Neutrophil (primary cell): ENCODE measurements at regions not wholly inside any gene's neighbourhood (a gene's known extent, or its start where the extent isn't known, plus 50 kb on each side); places are given as distances from the start of the nearest gene placed in this dataset.

ENCODE experiments used
- H3K27ac ChIP-seq: fragments of 200-600 bp; sonication (generic); 2 replicates; pipeline ENCODE4 v1.5.1; 2016; ENCODE audit warnings: mild to moderate bottlenecking, moderate library complexity
- H3K27me3 ChIP-seq: fragments of 200-600 bp; sonication (generic); 2 replicates; pipeline ENCODE4 v1.6.0; 2016; ENCODE audit warnings: mild to moderate bottlenecking
- H3K36me3 ChIP-seq: fragments of 200-600 bp; sonication (generic); 2 replicates; pipeline ENCODE4 v1.5.1; 2017
- H3K4me1 ChIP-seq, 2 experiments: fragments of 200-600 bp in 1 of 2; sonication (generic) in 1 of 2; 1 replicate in 1 of 2; 2 replicates in 1 of 2; pipeline versions ENCODE4 v1.5.1 to v1.6.1; 2013 to 2016; ENCODE audit warnings: low read depth in 1 of 2, low read length in 1 of 2, mild to moderate bottlenecking in 1 of 2, moderate library complexity in 1 of 2; ENCODE audit not compliant: control insufficient read depth in 1 of 2, insufficient read depth in 1 of 2
- H3K4me3 ChIP-seq, 2 experiments: fragments of 200-600 bp in 1 of 2; sonication (generic) in 1 of 2; 1 replicate in 1 of 2; 2 replicates in 1 of 2; pipeline ENCODE4 v1.5.1; 2013 to 2016; ENCODE audit warnings: low read depth in 1 of 2, low read length in 1 of 2, mild to moderate bottlenecking in 1 of 2, moderate library complexity in 1 of 2
- H3K9me3 ChIP-seq: fragments of 200-600 bp; sonication (generic); 2 replicates; pipeline ENCODE4 v1.5.1; 2016
- CTCF ChIP-seq: fragments of 200-600 bp; sonication (generic); IDR thresholded peaks from 2 replicates; pipeline ENCODE4 v1.5.1; 2016; ENCODE audit warnings: antibody characterized with exemption

DNA sequence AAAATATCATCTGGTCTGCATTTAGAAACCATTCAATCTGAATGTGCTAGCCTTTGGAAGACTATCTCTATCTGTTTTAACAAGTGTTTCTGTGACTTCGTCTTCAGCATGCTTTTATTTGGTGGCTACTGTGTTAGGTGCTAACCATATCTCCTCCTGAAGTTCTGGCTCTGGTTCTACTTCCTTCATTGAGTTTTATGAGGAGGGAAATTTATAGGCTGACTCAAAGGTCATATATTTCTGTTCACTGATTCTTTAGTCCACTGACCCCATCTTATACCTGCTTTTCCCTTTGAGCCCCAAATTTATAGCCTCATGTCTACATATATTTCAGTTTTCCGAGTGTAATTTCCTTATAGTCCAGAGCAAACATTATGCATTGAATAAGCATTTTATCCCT, 295.0 kb upstream of the RASGRP1 start:
- no peaks in the 10 kb centered on the region for H3K36me3 ChIP-seq
- peaks cover 13% of the 10 kb centered on the region for H3K27me3 ChIP-seq
- H3K4me3 ChIP-seq = no peak overlapping the region
- TF ChIP-seq CTCF = no peak
- H3K27ac ChIP-seq = no peak overlapping the region
- H3K4me1 ChIP-seq = peaks cover 0 to 3% of the 10 kb centered on the region in 2 experiments
- no peaks in the 10 kb centered on the region for H3K9me3 ChIP-seq

- Histone ChIP-seq H3K36me3 (no peaks in the 10 kb centered on the region), H3K27ac (no peak overlapping the region), H3K4me1 (peaks cover 0 to 3% of the 10 kb centered on the region in 2 experiments), H3K9me3 (no peaks in the 10 kb centered on the region), H3K27me3 (peaks cover 13% of the 10 kb centered on the region), H3K4me3 (no peak overlapping the region)
- TF ChIP-seq CTCF = no peak
These were observed 295.6 kb upstream of the RASGRP1 start for GRCh38 chr15:38860253-38860652.

DNA sequence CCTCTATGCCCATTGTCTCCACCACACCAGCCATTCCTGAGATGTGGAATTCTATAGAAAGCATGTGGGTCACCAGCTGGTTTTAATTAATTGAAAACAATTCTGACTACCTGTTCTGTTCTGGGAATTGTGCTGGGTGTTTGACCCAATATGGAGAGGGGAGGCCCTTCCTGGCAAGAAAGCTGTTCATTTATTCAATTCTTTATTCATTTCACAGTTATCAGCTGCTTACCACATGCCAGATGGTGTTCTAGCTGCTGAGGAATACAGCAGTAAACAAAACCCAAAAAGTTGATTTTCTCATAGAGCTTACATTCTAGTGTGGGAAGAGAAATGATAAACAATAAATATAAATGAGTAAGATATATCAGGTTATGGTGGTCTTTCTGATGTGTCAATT, 296.1 kb upstream of the RASGRP1 start:
- H3K4me1 ChIP-seq = peaks cover 0 to 3% of the 10 kb centered on the region in 2 experiments
- H3K27me3 ChIP-seq = peaks cover 10% of the 10 kb centered on the region
- TF ChIP-seq CTCF = no peak
- no peaks in the 10 kb centered on the region for H3K36me3 ChIP-seq
- no peak overlapping the region for H3K27ac ChIP-seq
- no peaks in the 10 kb centered on the region for H3K9me3 ChIP-seq
- H3K4me3 ChIP-seq = no peak overlapping the region

DNA sequence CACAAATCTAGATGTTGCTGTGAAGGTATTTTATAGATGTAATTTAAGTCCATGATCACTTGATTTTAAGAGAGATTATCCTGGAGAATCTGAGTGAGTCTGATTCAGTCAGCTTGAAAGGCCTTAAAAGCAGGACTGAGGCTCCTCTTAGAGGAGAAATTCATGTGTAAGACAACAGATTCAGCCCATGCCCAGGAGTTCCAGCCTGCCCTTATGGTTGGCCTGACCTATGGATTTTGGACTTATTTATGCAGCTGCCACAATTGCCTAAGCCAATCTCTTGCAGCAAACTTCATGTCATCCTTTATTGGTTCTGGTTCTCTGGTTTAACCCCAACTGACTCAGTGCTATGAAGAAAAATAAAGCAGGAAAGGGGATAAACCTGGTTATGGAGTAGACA, 296.5 kb upstream of the RASGRP1 start:
- Histone ChIP-seq H3K9me3 (no peaks in the 10 kb centered on the region), H3K27me3 (peaks cover 11% of the 10 kb centered on the region), H3K4me3 (no peak overlapping the region), H3K36me3 (no peaks in the 10 kb centered on the region), H3K27ac (no peak overlapping the region), H3K4me1 (peaks cover 0 to 3% of the 10 kb centered on the region in 2 experiments)
- TF ChIP-seq CTCF = no peak

DNA sequence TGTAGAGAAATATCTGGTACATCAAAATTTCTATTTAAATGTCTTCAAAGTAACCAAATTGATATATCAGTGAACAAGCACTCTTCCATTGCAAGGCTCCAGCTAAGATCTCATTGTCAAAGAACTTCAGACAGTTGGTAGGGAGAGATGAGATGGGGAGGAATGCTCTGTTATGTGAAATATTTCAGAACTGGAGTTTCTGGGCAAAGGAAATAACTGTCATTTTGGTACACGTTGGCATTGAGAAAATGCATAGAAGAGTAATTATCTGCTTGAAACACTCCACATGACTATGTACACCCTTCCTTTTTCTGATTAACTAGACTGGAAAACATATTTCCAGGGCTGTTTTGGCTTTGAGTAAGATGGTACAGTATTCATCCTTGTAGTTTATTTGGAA, 297.5 kb upstream of the RASGRP1 start:
- no peak overlapping the region for H3K27ac ChIP-seq
- H3K4me3 ChIP-seq = no peak overlapping the region
- H3K9me3 ChIP-seq = no peaks in the 10 kb centered on the region
- peaks cover 0 to 3% of the 10 kb centered on the region in 2 experiments for H3K4me1 ChIP-seq
- H3K27me3 ChIP-seq = peaks cover 11% of the 10 kb centered on the region
- H3K36me3 ChIP-seq = no peaks in the 10 kb centered on the region
- TF ChIP-seq CTCF = no peak

DNA sequence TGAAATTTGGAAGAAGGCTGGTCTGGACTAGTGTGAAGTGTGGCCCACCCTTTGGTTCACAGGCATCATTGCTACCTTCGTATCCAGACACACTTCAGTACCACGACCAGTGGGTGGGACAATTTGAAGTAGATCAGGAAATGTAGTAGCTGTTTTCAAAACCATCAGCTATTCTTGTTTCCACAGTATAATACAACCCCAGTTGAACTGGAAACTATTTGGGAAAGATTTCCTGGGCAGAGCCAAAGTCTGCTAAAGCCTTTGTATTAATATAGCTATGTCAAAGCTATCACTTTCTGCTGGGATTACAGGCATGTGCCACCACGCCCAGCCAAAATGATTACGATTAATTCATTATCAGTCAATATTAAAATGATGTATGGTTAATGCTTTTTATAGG, 298.8 kb upstream of the RASGRP1 start:
- Histone ChIP-seq H3K9me3 (no peaks in the 10 kb centered on the region), H3K27ac (no peak overlapping the region), H3K36me3 (no peaks in the 10 kb centered on the region), H3K4me3 (no peak overlapping the region), H3K4me1 (peaks cover 0 to 3% of the 10 kb centered on the region in 2 experiments), H3K27me3 (peaks cover 11% of the 10 kb centered on the region)
- TF ChIP-seq CTCF = no peak
